Astrocyte of the spinal cord (primary cell): ENCODE measurements at regions not wholly inside any gene's neighbourhood (a gene's known extent, or its start where the extent isn't known, plus 50 kb on each side); places are given as distances from the start of the nearest gene placed in this dataset.

Source experiments
- DNase-seq: peaks from one replicate; pipeline ENCODE4 v3.0.0; 2011; ENCODE audit warnings: low read depth, low spot score
- H3K4me3 ChIP-seq: 2 replicates; pipeline ENCODE4 v1.5.1; 2011; ENCODE audit warnings: low read depth, mild to moderate bottlenecking, low read length, moderate library complexity
- CTCF ChIP-seq: IDR thresholded peaks from 2 replicates; pipeline ENCODE4 v1.5.1; 2012; ENCODE audit warnings: low read depth, mild to moderate bottlenecking, low read length, inconsistent platforms
- in situ Hi-C: cut with HindIII; loops from 2 replicates; pipeline ENCODE4 v1.10.0; 2017; ENCODE audit warnings: low sequenced_read_pairs

GRCh38 chr2:181141676-181142075 is 161.3 kb downstream of the UBE2E3 start:
- no peak overlapping the region for H3K4me3 ChIP-seq
- DNase-seq = no peak
- no peak for TF ChIP-seq CTCF
- in situ Hi-C loops = no loop called here

GRCh38 chr2:181142514-181142913 is 162.1 kb downstream of the UBE2E3 start:
- in situ Hi-C loops = no loop called here
- no peak overlapping the region for H3K4me3 ChIP-seq
- DNase-seq = no peak
- no peak for TF ChIP-seq CTCF

GRCh38 chr2:181143790-181144300 is 163.4 kb downstream of the UBE2E3 start:
- peak; percentile 28 for DNase-seq
- TF ChIP-seq CTCF = no peak
- no peak overlapping the region for H3K4me3 ChIP-seq
- in situ Hi-C loops = no loop called here

GRCh38 chr2:181145645-181146044 is 165.2 kb downstream of the UBE2E3 start:
- in situ Hi-C loops = no loop called here
- DNase-seq = no peak
- TF ChIP-seq CTCF = no peak
- no peak overlapping the region for H3K4me3 ChIP-seq

- in situ Hi-C loops = no loop called here
- no peak for TF ChIP-seq CTCF
- no peak overlapping the region for H3K4me3 ChIP-seq
- no peak for DNase-seq
Measured at GRCh38 chr2:181146171-181146570, 165.8 kb downstream of the UBE2E3 start.

GRCh38 chr2:181149056-181149455 is 168.7 kb downstream of the UBE2E3 start:
- in situ Hi-C loops = no loop called here
- DNase-seq = no peak
- no peak for TF ChIP-seq CTCF
- no peak overlapping the region for H3K4me3 ChIP-seq

GRCh38 chr2:181152226-181152625 is 171.8 kb downstream of the UBE2E3 start:
- TF ChIP-seq CTCF = no peak
- no peak overlapping the region for H3K4me3 ChIP-seq
- in situ Hi-C loops = no loop called here
- DNase-seq = no peak
